ENCODE measurements at regions not wholly inside any gene's neighbourhood (a gene's known extent, or its start where the extent isn't known, plus 50 kb on each side); places are given as distances from the start of the nearest gene placed in this dataset.

- peak overlapping the region; percentile 45; the same call in 1 of the 2 replicates for H3K27ac ChIP-seq
- H3K9me3 ChIP-seq (ENCODE audit: low read depth, low read length) = no peaks in the 10 kb centered on the region
Observed at GRCh38 chr3:182713743-182714517, 79.4 kb upstream of the ATP11B start.

GRCh38 chr3:182715006-182715405 lies 78.3 kb upstream of the ATP11B start:
- no peaks in the 10 kb centered on the region for H3K36me3 ChIP-seq (ENCODE audit: insufficient read depth, low read length)
- H3K4me3 ChIP-seq = no peak overlapping the region
- no peak overlapping the region for H3K9ac ChIP-seq (ENCODE audit: insufficient read length)
- H3K9me3 ChIP-seq (ENCODE audit: low read depth, low read length) = no peaks in the 10 kb centered on the region
- no peak overlapping the region for H3K27ac ChIP-seq
- TF ChIP-seq POLR2AphosphoS5 (IDR thresholded peaks at IDR 0.05; ENCODE audit: borderline replicate concordance, low read depth, low read length) = no peak
- TF ChIP-seq FOXP2 (optimal IDR thresholded peaks at IDR 0.05; ENCODE audit: control extremely low read depth, extremely low read length, insufficient read depth) = no peak
- no peak for TF ChIP-seq EZH2 (IDR thresholded peaks at IDR 0.05)
- DNase-seq (ENCODE audit: low read depth, low spot score) = no peak

More at GRCh38 chr3:182713743-182714517, 79.4 kb upstream of the ATP11B start:
- Histone ChIP-seq H3K36me3 (ENCODE audit: insufficient read depth, low read length) (no peaks in the 10 kb centered on the region), H3K9ac (ENCODE audit: insufficient read length) (no peak overlapping the region), H3K4me3 (no peak overlapping the region)
- TF ChIP-seq EZH2 (IDR thresholded peaks at IDR 0.05) (no peak), FOXP2 (optimal IDR thresholded peaks at IDR 0.05; ENCODE audit: control extremely low read depth, extremely low read length, insufficient read depth) (no peak), POLR2AphosphoS5 (IDR thresholded peaks at IDR 0.05; ENCODE audit: borderline replicate concordance, low read depth, low read length) (no peak)
- peak; percentile 86 for DNase-seq (ENCODE audit: low read depth, low spot score)

- H3K9me3 ChIP-seq (ENCODE audit: low read depth, low read length) = no peaks in the 10 kb centered on the region
- H3K27ac ChIP-seq = no peak overlapping the region
- no peak overlapping the region for H3K4me3 ChIP-seq
- H3K9ac ChIP-seq (ENCODE audit: insufficient read length) = no peak overlapping the region
- TF ChIP-seq EZH2 (IDR thresholded peaks at IDR 0.05) (no peak), FOXP2 (optimal IDR thresholded peaks at IDR 0.05; ENCODE audit: control extremely low read depth, extremely low read length, insufficient read depth) (no peak), POLR2AphosphoS5 (IDR thresholded peaks at IDR 0.05; ENCODE audit: borderline replicate concordance, low read depth, low read length) (no peak)
- H3K36me3 ChIP-seq (ENCODE audit: insufficient read depth, low read length) = no peaks in the 10 kb centered on the region
- no peak for DNase-seq (ENCODE audit: low read depth, low spot score)
Observed at GRCh38 chr3:182716114-182716688, 77.1 kb upstream of the ATP11B start.

- no peak overlapping the region for H3K27ac ChIP-seq
- H3K36me3 ChIP-seq (ENCODE audit: insufficient read depth, low read length) = no peaks in the 10 kb centered on the region
- no peaks in the 10 kb centered on the region for H3K9me3 ChIP-seq (ENCODE audit: low read depth, low read length)
- no peak overlapping the region for H3K9ac ChIP-seq (ENCODE audit: insufficient read length)
- DNase-seq (ENCODE audit: low read depth, low spot score) = no peak
- no peak overlapping the region for H3K4me3 ChIP-seq
- TF ChIP-seq POLR2AphosphoS5 (IDR thresholded peaks at IDR 0.05; ENCODE audit: borderline replicate concordance, low read depth, low read length) = no peak
- TF ChIP-seq FOXP2 (optimal IDR thresholded peaks at IDR 0.05; ENCODE audit: control extremely low read depth, extremely low read length, insufficient read depth) = no peak
- TF ChIP-seq EZH2 (IDR thresholded peaks at IDR 0.05) = no peak
Observed at GRCh38 chr3:182717216-182717615, 76.1 kb upstream of the ATP11B start.

GRCh38 chr3:182722907-182723306 lies 70.4 kb upstream of the ATP11B start:
- no peak for DNase-seq (ENCODE audit: low read depth, low spot score)
- Histone ChIP-seq H3K9ac (ENCODE audit: insufficient read length) (no peak overlapping the region), H3K27ac (no peak overlapping the region), H3K9me3 (ENCODE audit: low read depth, low read length) (no peaks in the 10 kb centered on the region), H3K36me3 (ENCODE audit: insufficient read depth, low read length) (no peaks in the 10 kb centered on the region), H3K4me3 (no peak overlapping the region)
- TF ChIP-seq POLR2AphosphoS5 (IDR thresholded peaks at IDR 0.05; ENCODE audit: borderline replicate concordance, low read depth, low read length) = no peak
- no peak for TF ChIP-seq FOXP2 (optimal IDR thresholded peaks at IDR 0.05; ENCODE audit: control extremely low read depth, extremely low read length, insufficient read depth)
- TF ChIP-seq EZH2 (IDR thresholded peaks at IDR 0.05) = no peak

- no peak overlapping the region for H3K4me3 ChIP-seq
- TF ChIP-seq POLR2AphosphoS5 (IDR thresholded peaks at IDR 0.05; ENCODE audit: borderline replicate concordance, low read depth, low read length) = no peak
- TF ChIP-seq FOXP2 (optimal IDR thresholded peaks at IDR 0.05; ENCODE audit: control extremely low read depth, extremely low read length, insufficient read depth) = no peak
- no peak for TF ChIP-seq EZH2 (IDR thresholded peaks at IDR 0.05)
Observed at GRCh38 chr3:182723596-182723995, 69.7 kb upstream of the ATP11B start.

GRCh38 chr3:182725372-182726251 lies 67.7 kb upstream of the ATP11B start:
- Histone ChIP-seq H3K9me3 (ENCODE audit: low read depth, low read length) (no peaks in the 10 kb centered on the region), H3K4me3 (no peak overlapping the region), H3K27ac (no peak overlapping the region), H3K36me3 (ENCODE audit: insufficient read depth, low read length) (no peaks in the 10 kb centered on the region), H3K9ac (ENCODE audit: insufficient read length) (peak overlapping the region; percentile 26)
- DNase-seq (ENCODE audit: low read depth, low spot score) = no peak
- no peak for TF ChIP-seq FOXP2 (optimal IDR thresholded peaks at IDR 0.05; ENCODE audit: control extremely low read depth, extremely low read length, insufficient read depth)
- no peak for TF ChIP-seq POLR2AphosphoS5 (IDR thresholded peaks at IDR 0.05; ENCODE audit: borderline replicate concordance, low read depth, low read length)
- TF ChIP-seq EZH2 (IDR thresholded peaks at IDR 0.05) = no peak

More at GRCh38 chr3:182723596-182723995, 69.7 kb upstream of the ATP11B start:
- Histone ChIP-seq H3K27ac (no peak overlapping the region), H3K36me3 (ENCODE audit: insufficient read depth, low read length) (no peaks in the 10 kb centered on the region), H3K9me3 (ENCODE audit: low read depth, low read length) (no peaks in the 10 kb centered on the region), H3K9ac (ENCODE audit: insufficient read length) (no peak overlapping the region)
- no peak for DNase-seq (ENCODE audit: low read depth, low spot score)
